ENCODE measurements at regions not wholly inside any gene's neighbourhood (a gene's known extent, or its start where the extent isn't known, plus 50 kb on each side); places are given as distances from the start of the nearest gene placed in this dataset.
"Not testable (repeated sequence)": the region's sequence is repeated elsewhere in the genome, so short reads cannot be mapped to it uniquely, and the experiment has no call there.

- CTCF ChIA-PET; H3K4me2 ChIP-seq (ENCODE audit: low read length); BruUV-seq (replicated peaks); DNase-seq; H4K20me1 ChIP-seq (ENCODE audit: low read length); POLR2A ChIA-PET (ENCODE audit: unreplicated experiment); H3K4me3 ChIP-seq (ENCODE audit: low read length); H3K9ac ChIP-seq (ENCODE audit: low read length); H3K4me1 ChIP-seq (ENCODE audit: insufficient read depth, low read length); H3K27ac ChIP-seq (ENCODE audit: low read length); H3K79me2 ChIP-seq (ENCODE audit: low read length); H3K9me2 ChIP-seq (replicated peaks; ENCODE audit: low read length); H2AFZ ChIP-seq (ENCODE audit: low read length); ATAC-seq; intact Hi-C loops (cut with micrococcal nuclease); H3F3A ChIP-seq (ENCODE audit: low read length, unreplicated experiment); H3K36me3 ChIP-seq (ENCODE audit: low read depth, low read length); H3K9me3 ChIP-seq (ENCODE audit: low read length); H3K27me3 ChIP-seq (ENCODE audit: low read length): not testable (repeated sequence)
Observed at GRCh38 chr10:29363930-29364329, 75.1 kb downstream of the LYZL1 start.

GRCh38 chr10:29366206-29366605, 77.3 kb downstream of the LYZL1 start:
- H3K27ac ChIP-seq (ENCODE audit: low read length); POLR2A ChIA-PET (ENCODE audit: unreplicated experiment); H3K9me2 ChIP-seq (replicated peaks; ENCODE audit: low read length); H3K4me3 ChIP-seq (ENCODE audit: low read length); H4K20me1 ChIP-seq (ENCODE audit: low read length); H2AFZ ChIP-seq (ENCODE audit: low read length); H3K4me1 ChIP-seq (ENCODE audit: insufficient read depth, low read length); BruUV-seq (replicated peaks); intact Hi-C loops (cut with micrococcal nuclease); CTCF ChIA-PET; H3K79me2 ChIP-seq (ENCODE audit: low read length); H3K36me3 ChIP-seq (ENCODE audit: low read depth, low read length); H3K9me3 ChIP-seq (ENCODE audit: low read length); H3K4me2 ChIP-seq (ENCODE audit: low read length); H3F3A ChIP-seq (ENCODE audit: low read length, unreplicated experiment); ATAC-seq; DNase-seq; H3K27me3 ChIP-seq (ENCODE audit: low read length); H3K9ac ChIP-seq (ENCODE audit: low read length): not testable (repeated sequence)

GRCh38 chr10:29369419-29369818, 80.5 kb downstream of the LYZL1 start:
- Histone ChIP-seq H3K9me3 (ENCODE audit: low read length) (no peaks in the 10 kb centered on the region), H4K20me1 (ENCODE audit: low read length) (no peaks in the 10 kb centered on the region), H3K27ac (ENCODE audit: low read length) (no peak overlapping the region), H3K9ac (ENCODE audit: low read length) (no peak overlapping the region), H3K4me3 (ENCODE audit: low read length) (no peak overlapping the region), H3K4me1 (ENCODE audit: insufficient read depth, low read length) (peaks cover 5% of the 10 kb centered on the region; the same call in 1 of the 2 replicates), H3F3A (ENCODE audit: low read length, unreplicated experiment) (no peaks in the 10 kb centered on the region), H3K79me2 (ENCODE audit: low read length) (no peaks in the 10 kb centered on the region), H3K4me2 (ENCODE audit: low read length) (no peak overlapping the region), H3K9me2 (replicated peaks; ENCODE audit: low read length) (no peaks in the 10 kb centered on the region), H3K36me3 (ENCODE audit: low read depth, low read length) (no peaks in the 10 kb centered on the region), H2AFZ (ENCODE audit: low read length) (no peak overlapping the region), H3K27me3 (ENCODE audit: low read length) (no peaks in the 10 kb centered on the region)
- DNase-seq (no peak), ATAC-seq (no peak)
- intact Hi-C loops (cut with micrococcal nuclease) = no loop called here
- ChIA-PET POLR2A (ENCODE audit: unreplicated experiment) (no interaction called here), CTCF (no interaction called here)
- no TSS peak for BruUV-seq (replicated peaks)
- no peak for TF ChIP-seq CTCF (conservative IDR thresholded peaks at IDR 0.05; ENCODE audit: low read depth, low read length)
- TF ChIP-seq EZH2 (IDR thresholded peaks at IDR 0.05; ENCODE audit: low read length, unreplicated experiment) = no peak
- TF ChIP-seq EZH2phosphoT487 (IDR thresholded peaks at IDR 0.05; ENCODE audit: borderline replicate concordance, low read length) = no peak
